Activated CD8-positive, alpha-beta memory T cell treated with anti-CD3 and anti-CD28 coated beads, Interleukin-2, amount 50 U/mL, for 48 hours (primary cell): ENCODE measurements at regions not wholly inside any gene's neighbourhood (a gene's known extent, or its start where the extent isn't known, plus 50 kb on each side); places are given as distances from the start of the nearest gene placed in this dataset.

Experiments
- DNase-seq: peaks from one replicate; pipeline ENCODE4 v3.0.0-alpha.2; 2020

- DNase-seq, result no peak
Observed at GRCh38 chr16:50991436-50991835, 159.6 kb downstream of the SALL1 start.

GRCh38 chr16:50991006-50991405, 160.1 kb downstream of the SALL1 start:
- DNase-seq, result no peak

GRCh38 chr16:50989047-50989446, 162.0 kb downstream of the SALL1 start:
- no peak for DNase-seq

DNA sequence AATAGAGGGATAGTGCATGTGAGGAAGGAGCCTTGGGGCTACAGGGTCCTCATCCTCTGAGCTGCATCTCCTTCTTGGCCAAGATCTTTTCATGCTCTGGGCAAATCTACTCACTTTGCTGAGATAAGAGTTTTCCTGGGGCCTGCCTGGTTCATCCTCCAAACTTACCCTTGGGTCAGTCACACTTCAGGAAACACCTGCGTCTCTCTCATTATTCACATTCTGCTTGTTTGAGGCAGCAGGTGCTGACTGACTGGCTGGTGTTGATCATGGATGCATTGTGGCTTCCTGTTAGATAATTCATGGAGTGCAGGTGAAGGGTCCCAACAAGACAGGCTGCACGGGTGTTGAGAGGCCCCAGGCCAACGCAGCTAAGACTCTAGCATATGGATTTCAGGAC, 162.6 kb downstream of the SALL1 start:
- DNase-seq, result no peak

DNA sequence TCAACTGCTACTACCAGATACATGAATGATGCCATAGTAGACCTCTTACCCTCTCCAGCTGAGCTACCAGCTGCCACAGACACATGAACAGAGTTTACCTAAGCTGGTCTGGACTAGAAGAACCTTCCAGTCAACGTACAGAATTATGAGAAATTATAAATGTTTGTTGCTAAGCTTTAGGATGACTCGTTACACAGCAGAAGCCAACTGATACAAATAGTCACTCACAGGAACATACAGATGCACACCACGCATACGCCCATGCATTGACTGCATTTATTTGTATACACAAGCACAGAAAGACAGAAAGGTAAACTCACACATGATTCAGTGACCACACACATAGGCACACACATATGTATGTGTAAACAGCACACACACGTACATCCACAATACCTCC, 164.6 kb downstream of the SALL1 start:
- no peak for DNase-seq

DNA sequence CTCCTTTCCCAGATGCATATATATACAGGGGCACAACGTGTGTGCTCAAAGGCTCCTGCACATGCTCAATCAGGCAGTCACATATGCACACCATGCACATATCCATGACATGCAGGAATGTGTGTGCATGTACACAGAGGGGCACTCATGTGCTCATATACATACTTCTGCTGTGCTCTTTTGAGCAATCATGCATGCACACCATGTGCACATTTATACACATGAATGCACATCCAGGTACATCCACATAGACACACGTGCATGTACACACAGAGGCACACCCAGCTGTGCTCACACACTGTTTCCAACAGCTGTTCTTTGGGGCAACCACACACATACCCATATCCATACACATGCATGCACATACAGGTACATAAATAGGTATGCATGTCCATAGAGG, 165.3 kb downstream of the SALL1 start:
- DNase-seq, result no peak

- DNase-seq, result no peak
Observed at GRCh38 chr16:50984688-50985087, 166.4 kb downstream of the SALL1 start.

GRCh38 chr16:50982808-50983207, 168.3 kb downstream of the SALL1 start:
- no peak for DNase-seq

GRCh38 chr16:50981951-50982350, 169.1 kb downstream of the SALL1 start:
- no peak for DNase-seq

DNA sequence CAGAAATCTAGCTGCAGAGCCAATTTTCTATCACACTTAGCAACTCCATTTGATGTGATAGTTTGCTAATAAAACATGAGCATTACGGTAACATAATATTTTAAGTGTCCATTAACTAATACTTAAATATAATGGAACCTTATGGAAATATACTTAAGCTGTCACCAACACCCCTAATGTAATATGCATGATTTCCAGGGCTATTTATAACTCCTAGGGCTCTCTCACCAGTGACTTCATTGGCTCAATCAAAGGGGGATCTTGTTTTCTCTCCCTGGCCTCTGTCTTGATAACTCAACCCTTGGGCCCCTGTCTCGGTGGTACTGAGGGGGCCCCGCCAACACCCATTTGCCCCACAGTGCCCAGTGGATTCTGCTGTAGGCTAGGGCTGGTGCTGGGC, 170.4 kb downstream of the SALL1 start:
- no peak for DNase-seq

- DNase-seq, result no peak
Observed at GRCh38 chr16:50979806-50980620, 171.1 kb downstream of the SALL1 start.

DNA sequence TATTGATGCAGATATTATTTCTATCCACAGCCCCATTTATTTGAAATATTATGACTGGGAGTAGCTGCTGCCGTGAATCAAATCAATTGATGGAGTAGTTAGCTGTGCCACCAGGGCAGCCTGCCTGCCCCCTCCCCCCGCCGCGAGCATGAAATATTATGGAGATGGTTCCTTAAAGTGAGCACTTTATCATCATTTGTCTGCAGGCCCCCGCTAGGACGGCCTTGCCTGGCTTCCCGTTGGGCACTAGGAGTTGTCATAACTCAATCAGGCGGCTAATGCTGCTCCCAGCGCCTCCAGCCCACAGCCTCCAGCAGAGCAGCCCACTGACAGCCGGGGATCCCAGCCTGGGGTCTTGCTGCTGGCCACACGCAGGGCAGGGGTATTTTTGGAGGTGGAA, 173.9 kb downstream of the SALL1 start:
- DNase-seq, result no peak

DNA sequence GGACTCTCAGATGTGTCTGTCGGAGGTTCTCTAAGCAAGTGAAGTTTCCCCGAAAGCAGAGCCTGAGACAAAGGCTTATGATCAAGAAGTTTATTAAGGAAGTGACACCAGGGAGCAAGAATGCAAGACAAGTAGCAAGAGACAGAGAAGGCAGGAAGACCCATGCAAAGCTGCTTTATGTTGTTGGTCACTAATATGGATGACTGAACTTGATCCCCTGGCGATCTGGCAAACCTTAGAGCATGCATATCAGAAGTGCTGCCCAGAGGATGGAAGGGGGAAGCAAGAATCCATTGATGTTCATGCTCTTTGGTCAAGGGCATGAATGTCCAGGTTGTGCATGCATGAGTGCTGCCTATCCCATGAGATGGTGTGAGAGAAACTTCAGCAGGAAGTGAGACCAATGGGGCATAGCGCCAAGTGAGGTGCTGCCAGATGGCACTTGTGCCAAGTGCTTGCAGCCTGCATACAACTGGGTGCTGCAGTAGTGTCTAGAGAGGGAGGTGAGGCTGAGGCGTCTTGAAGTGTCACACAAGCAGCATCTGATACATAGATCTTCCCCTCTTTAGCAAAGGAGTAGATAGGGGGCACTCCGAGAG, 176.5 kb downstream of the SALL1 start:
- DNase-seq, result no peak

GRCh38 chr16:50972876-50973275, 178.2 kb downstream of the SALL1 start:
- no peak for DNase-seq

- no peak for DNase-seq
Observed at GRCh38 chr16:50970281-50970680, 180.8 kb downstream of the SALL1 start.

DNA sequence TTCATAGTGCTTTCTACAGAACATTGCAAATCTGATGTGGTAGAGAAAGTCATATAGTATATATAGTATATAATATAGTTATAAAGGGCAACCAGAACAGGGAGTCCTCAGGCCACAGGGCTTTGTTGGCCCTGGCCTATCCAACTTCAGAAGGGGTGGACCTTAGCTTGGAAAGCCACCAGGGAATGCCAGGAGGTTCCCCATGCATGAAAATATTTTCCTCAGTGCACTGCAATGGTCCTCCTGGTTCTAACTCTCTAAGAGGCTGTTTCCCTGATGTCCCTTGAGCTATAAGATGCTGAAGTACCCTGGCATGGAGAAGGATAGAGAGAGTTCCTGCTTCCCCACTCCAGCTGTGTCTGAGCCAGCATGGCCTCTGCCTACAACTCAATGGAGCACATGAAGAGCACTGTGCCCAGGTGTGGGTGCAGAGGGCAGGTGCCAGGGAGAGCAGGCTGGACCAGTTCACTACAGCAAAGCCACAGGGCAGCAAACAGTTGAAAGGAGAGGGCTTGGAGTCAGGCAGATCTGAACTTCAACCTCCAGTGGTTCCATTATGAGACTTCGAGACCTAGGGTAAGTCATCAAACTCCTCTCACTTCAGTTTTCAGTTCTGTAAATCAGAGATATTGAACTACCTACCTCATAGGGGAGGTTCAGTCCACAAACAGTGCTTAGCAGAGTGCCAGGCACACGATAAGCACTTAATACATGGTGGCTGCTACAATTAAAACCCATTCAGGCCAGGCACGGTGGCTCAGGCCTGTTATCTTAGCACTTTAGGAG, 183.1 kb downstream of the SALL1 start:
- DNase-seq, result no peak

DNA sequence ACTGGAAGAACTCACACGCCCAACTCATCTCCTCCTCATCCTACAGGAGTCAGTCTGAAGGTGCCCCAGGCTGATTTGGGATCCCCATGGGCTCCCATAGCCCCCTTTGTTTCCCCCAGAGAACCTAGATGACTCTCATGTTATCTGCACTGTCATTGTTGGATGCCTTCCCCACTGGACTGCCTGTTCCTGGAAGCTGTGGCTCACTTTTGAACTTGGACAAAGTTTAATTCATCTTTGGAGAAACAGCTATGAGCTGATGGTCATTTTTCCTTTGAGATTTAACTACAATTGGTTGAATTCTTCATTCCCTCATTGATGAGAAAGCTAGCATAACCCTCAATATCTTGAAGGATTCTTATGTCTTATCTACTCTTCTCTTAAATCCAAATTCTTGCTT, 186.6 kb downstream of the SALL1 start:
- no peak for DNase-seq

DNA sequence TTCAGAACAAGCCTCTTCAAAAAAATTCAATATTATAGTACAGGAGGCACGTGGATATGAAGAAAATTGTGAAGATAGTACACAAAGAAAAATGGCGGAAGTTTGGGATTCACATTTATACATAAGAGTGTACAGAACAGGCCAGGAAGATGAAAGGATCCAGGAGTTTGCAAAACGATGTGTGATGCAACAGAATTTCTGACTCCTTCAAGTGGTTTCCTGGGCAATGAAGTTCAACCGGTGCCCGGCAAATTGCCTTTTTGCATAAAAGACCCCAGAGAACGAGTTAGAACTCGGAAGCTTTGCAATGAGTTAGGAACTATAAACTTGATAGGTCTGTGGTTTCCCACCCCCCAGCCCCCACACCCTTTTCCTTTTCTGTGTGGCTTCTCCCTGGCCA, 189.1 kb downstream of the SALL1 start:
- DNase-seq, result no peak

- DNase-seq, result no peak
Observed at GRCh38 chr16:50960517-50961202, 190.4 kb downstream of the SALL1 start.

GRCh38 chr16:50957056-50957455, 194.0 kb downstream of the SALL1 start:
- no peak for DNase-seq

- no peak for DNase-seq
Observed at GRCh38 chr16:50956637-50957036, 194.4 kb downstream of the SALL1 start.

DNA sequence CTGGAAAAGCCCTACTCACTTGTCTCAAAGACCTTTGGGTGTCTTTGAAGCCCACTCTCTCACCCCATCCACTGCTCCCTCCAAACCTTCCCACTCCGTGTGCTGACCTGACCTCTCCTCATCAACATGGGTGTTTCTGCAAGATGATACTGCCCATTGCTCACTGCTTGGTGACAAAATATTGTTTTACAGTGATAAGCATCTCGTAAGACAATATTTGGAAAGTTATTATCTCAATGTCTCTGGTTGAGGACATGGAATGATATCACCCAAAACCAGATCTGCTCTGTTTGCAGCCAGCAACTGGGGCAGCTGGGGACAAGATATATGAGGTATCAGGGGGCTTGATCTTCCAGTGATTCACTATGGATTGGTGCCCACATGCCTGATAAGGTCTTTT, 195.8 kb downstream of the SALL1 start:
- no peak for DNase-seq

- DNase-seq, result no peak
Observed at GRCh38 chr16:50954469-50954868, 196.6 kb downstream of the SALL1 start.
